ENCODE measurements at regions not wholly inside any gene's neighbourhood (a gene's known extent, or its start where the extent isn't known, plus 50 kb on each side); places are given as distances from the start of the nearest gene placed in this dataset.

- Histone ChIP-seq H3K4me1 (ENCODE audit: control insufficient read depth, extremely low read depth, insufficient read depth, low read length) (no peaks in the 10 kb centered on the region), H3K27ac (ENCODE audit: insufficient read depth, low read length) (no peak overlapping the region), H3K4me2 (ENCODE audit: extremely low read depth, insufficient read depth, low read length) (no peak overlapping the region), H2AFZ (ENCODE audit: low read length) (no peak overlapping the region), H3K27me3 (ENCODE audit: control insufficient read depth, insufficient read depth, low read length) (peaks cover 4% of the 10 kb centered on the region), H3K4me3 (replicated peaks in 1 of 4; ENCODE audit: control extremely low read depth in 1 of 4, insufficient read depth in 1 of 4, low read depth in 3 of 4, low read length in 4 of 4) (no peak overlapping the region), H3K9me3 (ENCODE audit: control insufficient read depth, insufficient read depth, low read depth, low read length) (no peaks in the 10 kb centered on the region), H3K36me3 (ENCODE audit: control insufficient read depth, insufficient read depth, low read length) (no peaks in the 10 kb centered on the region), H3K9ac (ENCODE audit: insufficient read depth, low read length) (no peak overlapping the region), H3K79me2 (ENCODE audit: control insufficient read depth, insufficient read depth, low read length) (no peaks in the 10 kb centered on the region), H4K20me1 (ENCODE audit: control insufficient read depth, extremely low read depth, insufficient read depth, low read length) (no peaks in the 10 kb centered on the region)
- no peak for DNase-seq (ENCODE audit: low read depth in 2 of 2)
- TF ChIP-seq EZH2 (IDR thresholded peaks at IDR 0.05; ENCODE audit: low read length, missing control alignments) (no peak), CTCF (conservative IDR thresholded peaks at IDR 0.05 in 1 of 2, IDR thresholded peaks at IDR 0.05 in 1 of 2; ENCODE audit: low read depth in 1 of 2, low read length in 2 of 2) (no peak)
Observed at GRCh38 chr16:86649875-86650274, 71.5 kb downstream of the FOXL1 start.

- no peak overlapping the region for H3K4me2 ChIP-seq (ENCODE audit: extremely low read depth, insufficient read depth, low read length)
- no peak overlapping the region for H3K27ac ChIP-seq (ENCODE audit: insufficient read depth, low read length)
- no peak overlapping the region for H2AFZ ChIP-seq (ENCODE audit: low read length)
- no peak for TF ChIP-seq EZH2 (IDR thresholded peaks at IDR 0.05; ENCODE audit: low read length, missing control alignments)
- no peak for TF ChIP-seq CTCF (conservative IDR thresholded peaks at IDR 0.05 in 1 of 2, IDR thresholded peaks at IDR 0.05 in 1 of 2; ENCODE audit: low read depth in 1 of 2, low read length in 2 of 2)
- H3K4me3 ChIP-seq (replicated peaks in 1 of 4; ENCODE audit: control extremely low read depth in 1 of 4, insufficient read depth in 1 of 4, low read depth in 3 of 4, low read length in 4 of 4) = no peak overlapping the region
- no peaks in the 10 kb centered on the region for H3K36me3 ChIP-seq (ENCODE audit: control insufficient read depth, insufficient read depth, low read length)
- H3K79me2 ChIP-seq (ENCODE audit: control insufficient read depth, insufficient read depth, low read length) = no peaks in the 10 kb centered on the region
- no peak for DNase-seq (ENCODE audit: low read depth in 2 of 2)
- H3K9me3 ChIP-seq (ENCODE audit: control insufficient read depth, insufficient read depth, low read depth, low read length) = no peaks in the 10 kb centered on the region
- H3K9ac ChIP-seq (ENCODE audit: insufficient read depth, low read length) = no peak overlapping the region
- peaks cover 4% of the 10 kb centered on the region for H3K27me3 ChIP-seq (ENCODE audit: control insufficient read depth, insufficient read depth, low read length)
- no peaks in the 10 kb centered on the region for H3K4me1 ChIP-seq (ENCODE audit: control insufficient read depth, extremely low read depth, insufficient read depth, low read length)
- H4K20me1 ChIP-seq (ENCODE audit: control insufficient read depth, extremely low read depth, insufficient read depth, low read length) = no peaks in the 10 kb centered on the region
Observed at GRCh38 chr16:86651013-86651627, 72.8 kb downstream of the FOXL1 start.

- no peaks in the 10 kb centered on the region for H4K20me1 ChIP-seq (ENCODE audit: control insufficient read depth, extremely low read depth, insufficient read depth, low read length)
- no peaks in the 10 kb centered on the region for H3K79me2 ChIP-seq (ENCODE audit: control insufficient read depth, insufficient read depth, low read length)
- DNase-seq (ENCODE audit: low read depth in 2 of 2) = no peak
- no peaks in the 10 kb centered on the region for H3K36me3 ChIP-seq (ENCODE audit: control insufficient read depth, insufficient read depth, low read length)
- H3K4me2 ChIP-seq (ENCODE audit: extremely low read depth, insufficient read depth, low read length) = no peak overlapping the region
- TF ChIP-seq CTCF (conservative IDR thresholded peaks at IDR 0.05 in 1 of 2, IDR thresholded peaks at IDR 0.05 in 1 of 2; ENCODE audit: low read depth in 1 of 2, low read length in 2 of 2) (no peak), EZH2 (IDR thresholded peaks at IDR 0.05; ENCODE audit: low read length, missing control alignments) (no peak)
- H2AFZ ChIP-seq (ENCODE audit: low read length) = no peak overlapping the region
- H3K4me3 ChIP-seq (replicated peaks in 1 of 4; ENCODE audit: control extremely low read depth in 1 of 4, insufficient read depth in 1 of 4, low read depth in 3 of 4, low read length in 4 of 4) = no peak overlapping the region
- no peaks in the 10 kb centered on the region for H3K9me3 ChIP-seq (ENCODE audit: control insufficient read depth, insufficient read depth, low read depth, low read length)
- H3K4me1 ChIP-seq (ENCODE audit: control insufficient read depth, extremely low read depth, insufficient read depth, low read length) = no peaks in the 10 kb centered on the region
- H3K9ac ChIP-seq (ENCODE audit: insufficient read depth, low read length) = no peak overlapping the region
- H3K27me3 ChIP-seq (ENCODE audit: control insufficient read depth, insufficient read depth, low read length) = peaks cover 4% of the 10 kb centered on the region
- H3K27ac ChIP-seq (ENCODE audit: insufficient read depth, low read length) = no peak overlapping the region
Observed at GRCh38 chr16:86651823-86652222, 73.5 kb downstream of the FOXL1 start.
